A673 (cell line): ENCODE measurements at regions not wholly inside any gene's neighbourhood (a gene's known extent, or its start where the extent isn't known, plus 50 kb on each side); places are given as distances from the start of the nearest gene placed in this dataset.

Experiments
- BruUV-seq: library from RNA; stranded (reverse); fragments of 400-500 nt; replicated peaks from 2 replicates; lab custom pipeline; 2021; lab: Mats Ljungman, UMichigan
- CTCF ChIA-PET: fragments of 300-600 bp; sonication (Branson Sonifier 250); formaldehyde crosslinking; loops from one replicate; lab custom pipeline; 2022; ENCODE audit warnings: antibody characterized with exemption; lab: Charles Lee
- POLR2A ChIA-PET: fragments of 300-600 bp; sonication (Branson Sonifier 250); formaldehyde crosslinking; loops from one replicate; lab custom pipeline; 2022; ENCODE audit warnings: antibody characterized with exemption; ENCODE audit not compliant: low non-redundant PET; lab: Charles Lee
- DNase-seq: peaks from one replicate; pipeline ENCODE4 v3.0.0-alpha.2; 2015; ENCODE audit warnings: low spot score
- H3K27ac ChIP-seq: fragments of 200-600 bp; sonication (generic); 2 replicates; pipeline ENCODE4 v1.5.1; 2016; ENCODE audit warnings: mixed run types, low read depth, mild to moderate bottlenecking, mixed read lengths, antibody characterized with exemption, low read length; ENCODE audit not compliant: poor library complexity, severe bottlenecking
- H3K27me3 ChIP-seq: fragments of 200-600 bp; sonication (generic); replicated peaks from 2 replicates; pipeline ENCODE4 v1.6.1; 2017; ENCODE audit warnings: mixed run types, low read depth, mild to moderate bottlenecking, mixed read lengths, antibody characterized with exemption, low read length; ENCODE audit not compliant: insufficient read depth, poor library complexity
- H3K36me3 ChIP-seq: fragments of 200-600 bp; sonication (generic); 2 replicates; pipeline ENCODE4 v1.6.1; 2016; ENCODE audit warnings: mixed run types, mild to moderate bottlenecking, mixed read lengths, antibody characterized with exemption, low read length; ENCODE audit not compliant: insufficient read depth, poor library complexity, severe bottlenecking
- H3K4me1 ChIP-seq: fragments of 200-600 bp; sonication (generic); 2 replicates; pipeline ENCODE4 v1.6.1; 2017; ENCODE audit warnings: mixed run types, mild to moderate bottlenecking, mixed read lengths, antibody characterized with exemption, low read length; ENCODE audit not compliant: insufficient read depth, poor library complexity, severe bottlenecking
- H3K4me3 ChIP-seq: fragments of 200-600 bp; sonication (generic); 2 replicates; pipeline ENCODE4 v1.5.1; 2016; ENCODE audit warnings: low read depth, mixed run types, mild to moderate bottlenecking, mixed read lengths, low read length; ENCODE audit not compliant: poor library complexity, severe bottlenecking
- H3K9me3 ChIP-seq: fragments of 200-600 bp; sonication (generic); 2 replicates; pipeline ENCODE4 v1.6.1; 2016; ENCODE audit warnings: mixed run types, low read depth, mild to moderate bottlenecking, mixed read lengths, antibody characterized with exemption, low read length; ENCODE audit not compliant: poor library complexity, severe bottlenecking
- CTCF ChIP-seq: fragments of 300-800, 200-600 bp; sonication (generic); conservative IDR thresholded peaks from 2 replicates; pipeline ENCODE4 v1.5.1; 2017; ENCODE audit warnings: low read depth, mild to moderate bottlenecking, antibody characterized with exemption, low read length, moderate library complexity, mixed read lengths
- EZH2 ChIP-seq: fragments of 200-600 bp; sonication (generic); IDR thresholded peaks from 2 replicates; pipeline ENCODE4 v1.6.1; 2017; ENCODE audit warnings: borderline replicate concordance, low read depth, mild to moderate bottlenecking, mixed read lengths, antibody characterized with exemption, low read length; ENCODE audit not compliant: poor library complexity, severe bottlenecking
- intact Hi-C: fragments of 100-400 bp; cut with micrococcal nuclease; formaldehyde crosslinking; loops from one replicate; pipeline ENCODE4 v1.10.0; 2022; ENCODE audit not compliant: unreplicated experiment

- TF ChIP-seq EZH2: no peak
- TF ChIP-seq CTCF: no peak
- no peak overlapping the region for H3K27ac ChIP-seq
- intact Hi-C loops: no loop called here
- no peaks in the 10 kb centered on the region for H3K36me3 ChIP-seq
- no peak overlapping the region for H3K4me3 ChIP-seq
- peaks cover 5% of the 10 kb centered on the region for H3K9me3 ChIP-seq
- no TSS peak for BruUV-seq
- CTCF ChIA-PET: no interaction called here
- H3K4me1 ChIP-seq: no peaks in the 10 kb centered on the region
- peaks cover 6% of the 10 kb centered on the region for H3K27me3 ChIP-seq
- no peak for DNase-seq
- POLR2A ChIA-PET: no interaction called here
Observed at GRCh38 chr12:125794401-125794800, 729.2 kb downstream of the AACS start.

- Histone ChIP-seq H3K4me1 (no peaks in the 10 kb centered on the region), H3K36me3 (no peaks in the 10 kb centered on the region), H3K9me3 (no peaks in the 10 kb centered on the region), H3K27ac (no peak overlapping the region), H3K4me3 (no peak overlapping the region), H3K27me3 (peaks cover 6% of the 10 kb centered on the region)
- no TSS peak for BruUV-seq
- CTCF ChIA-PET: interaction anchor here (0.6 kb wide), 1 partner anchor 248 kb away, joined by 3 read pairs; no protein-coding TSS in a partner anchor
- TF ChIP-seq CTCF: no peak
- TF ChIP-seq EZH2: no peak
- intact Hi-C loops: no loop called here
- POLR2A ChIA-PET: no interaction called here
- DNase-seq: no peak
Observed at GRCh38 chr12:125797421-125798175, 732.4 kb downstream of the AACS start.

- Histone ChIP-seq H3K36me3 (no peaks in the 10 kb centered on the region), H3K27ac (no peak overlapping the region), H3K4me1 (no peaks in the 10 kb centered on the region), H3K9me3 (no peaks in the 10 kb centered on the region), H3K27me3 (no peaks in the 10 kb centered on the region), H3K4me3 (no peak overlapping the region)
- no TSS peak for BruUV-seq
- intact Hi-C loops: no loop called here
- CTCF ChIA-PET: no interaction called here
- DNase-seq: no peak
- TF ChIP-seq EZH2 (no peak), CTCF (no peak)
- POLR2A ChIA-PET: no interaction called here
Observed at GRCh38 chr12:125804660-125805059, 739.4 kb downstream of the AACS start.
